ENCODE measurements at regions not wholly inside any gene's neighbourhood (a gene's known extent, or its start where the extent isn't known, plus 50 kb on each side); places are given as distances from the start of the nearest gene placed in this dataset.

- H3K9me3 ChIP-seq (ENCODE audit: insufficient read depth, low read depth, low read length) = peaks cover 10% of the 10 kb centered on the region; the same call in 1 of the 2 replicates
Measured at GRCh38 chr3:106540743-106541142, 671.9 kb upstream of the CBLB start.

DNA sequence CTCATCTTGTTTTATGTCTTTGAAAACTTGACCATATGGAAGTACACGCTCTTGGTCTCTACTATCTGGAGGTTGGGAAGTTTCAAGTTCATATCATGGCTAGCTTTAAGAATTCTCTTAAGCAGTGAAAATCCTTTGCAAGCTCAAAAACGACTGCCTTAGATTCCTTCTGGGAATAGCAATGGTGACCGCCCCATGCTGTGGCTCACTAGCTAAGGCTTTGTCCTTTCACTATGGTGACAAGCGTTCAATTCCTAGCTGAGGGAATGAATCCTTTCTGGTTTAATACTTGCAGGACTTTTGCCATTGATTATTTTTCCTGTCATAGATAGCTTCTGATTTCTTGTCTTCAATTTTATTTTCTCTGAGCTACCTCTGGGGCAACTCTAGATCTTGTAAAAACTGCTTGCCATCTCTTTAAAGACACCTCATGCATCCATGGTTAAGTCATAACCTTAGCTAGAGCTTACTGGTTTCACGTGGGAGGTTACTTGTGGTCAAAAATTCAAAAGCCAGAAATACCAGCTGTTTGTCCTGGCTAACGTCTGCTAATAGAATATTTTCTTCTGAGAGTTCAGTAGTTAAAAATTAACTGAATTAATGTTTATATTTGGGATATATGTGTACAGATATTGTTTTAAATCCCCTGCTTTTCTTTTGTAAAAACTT lies 673.4 kb upstream of the CBLB start:
- no peaks in the 10 kb centered on the region for H3K27me3 ChIP-seq (ENCODE audit: insufficient read depth, low read length, poor library complexity, severe bottlenecking)
- no peaks in the 10 kb centered on the region for H3F3A ChIP-seq (ENCODE audit: low read depth)
- TF ChIP-seq, protein P1, sequence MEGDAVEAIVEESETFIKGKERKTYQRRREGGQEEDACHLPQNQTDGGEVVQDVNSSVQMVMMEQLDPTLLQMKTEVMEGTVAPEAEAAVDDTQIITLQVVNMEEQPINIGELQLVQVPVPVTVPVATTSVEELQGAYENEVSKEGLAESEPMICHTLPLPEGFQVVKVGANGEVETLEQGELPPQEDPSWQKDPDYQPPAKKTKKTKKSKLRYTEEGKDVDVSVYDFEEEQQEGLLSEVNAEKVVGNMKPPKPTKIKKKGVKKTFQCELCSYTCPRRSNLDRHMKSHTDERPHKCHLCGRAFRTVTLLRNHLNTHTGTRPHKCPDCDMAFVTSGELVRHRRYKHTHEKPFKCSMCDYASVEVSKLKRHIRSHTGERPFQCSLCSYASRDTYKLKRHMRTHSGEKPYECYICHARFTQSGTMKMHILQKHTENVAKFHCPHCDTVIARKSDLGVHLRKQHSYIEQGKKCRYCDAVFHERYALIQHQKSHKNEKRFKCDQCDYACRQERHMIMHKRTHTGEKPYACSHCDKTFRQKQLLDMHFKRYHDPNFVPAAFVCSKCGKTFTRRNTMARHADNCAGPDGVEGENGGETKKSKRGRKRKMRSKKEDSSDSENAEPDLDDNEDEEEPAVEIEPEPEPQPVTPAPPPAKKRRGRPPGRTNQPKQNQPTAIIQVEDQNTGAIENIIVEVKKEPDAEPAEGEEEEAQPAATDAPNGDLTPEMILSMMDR (conservative IDR thresholded peaks at IDR 0.05; ENCODE audit: low read length) = no peak
- no peak for TF ChIP-seq EZH2phosphoT487 (IDR thresholded peaks at IDR 0.05; ENCODE audit: borderline replicate concordance)
- no peak overlapping the region for H3K9ac ChIP-seq (ENCODE audit: low read depth, low read length, poor library complexity, severe bottlenecking)
- no peaks in the 10 kb centered on the region for H3K9me2 ChIP-seq (replicated peaks; ENCODE audit: low read depth, low read length)
- H3K9me3 ChIP-seq (ENCODE audit: insufficient read depth, low read depth, low read length) = peaks cover 4% of the 10 kb centered on the region; the same call in 1 of the 2 replicates
- H3K4me1 ChIP-seq (ENCODE audit: insufficient read depth, low read length, poor library complexity, severe bottlenecking) = no peaks in the 10 kb centered on the region
- no peaks in the 10 kb centered on the region for H4K20me1 ChIP-seq (ENCODE audit: insufficient read depth, low read length, poor library complexity, severe bottlenecking)
- H3K79me2 ChIP-seq (ENCODE audit: insufficient read depth, low read length) = no peaks in the 10 kb centered on the region
- no peaks in the 10 kb centered on the region for H3K36me3 ChIP-seq (ENCODE audit: insufficient read depth, low read length)
- no peak overlapping the region for H3K4me2 ChIP-seq (ENCODE audit: low read depth, low read length, poor library complexity, severe bottlenecking)
- H3K4me3 ChIP-seq (ENCODE audit: low read length, poor library complexity, severe bottlenecking) = no peak overlapping the region
- no peak overlapping the region for H2AFZ ChIP-seq (ENCODE audit: low read length)

More at GRCh38 chr3:106540743-106541142, 671.9 kb upstream of the CBLB start:
- Histone ChIP-seq H3K9ac (ENCODE audit: low read depth, low read length, poor library complexity, severe bottlenecking) (no peak overlapping the region), H3K4me1 (ENCODE audit: insufficient read depth, low read length, poor library complexity, severe bottlenecking) (no peaks in the 10 kb centered on the region), H3K4me2 (ENCODE audit: low read depth, low read length, poor library complexity, severe bottlenecking) (no peak overlapping the region), H2AFZ (ENCODE audit: low read length) (no peak overlapping the region), H4K20me1 (ENCODE audit: insufficient read depth, low read length, poor library complexity, severe bottlenecking) (no peaks in the 10 kb centered on the region), H3K79me2 (ENCODE audit: insufficient read depth, low read length) (no peaks in the 10 kb centered on the region), H3K27me3 (ENCODE audit: insufficient read depth, low read length, poor library complexity, severe bottlenecking) (no peaks in the 10 kb centered on the region), H3F3A (ENCODE audit: low read depth) (no peaks in the 10 kb centered on the region), H3K4me3 (ENCODE audit: low read length, poor library complexity, severe bottlenecking) (no peak overlapping the region), H3K9me2 (replicated peaks; ENCODE audit: low read depth, low read length) (no peaks in the 10 kb centered on the region), H3K36me3 (ENCODE audit: insufficient read depth, low read length) (no peaks in the 10 kb centered on the region)
- TF ChIP-seq, protein P1 (conservative IDR thresholded peaks at IDR 0.05; ENCODE audit: low read length) = 0 out of 2 replicates have a peak, but pooled peaks have one; percentile 15
- TF ChIP-seq EZH2phosphoT487 (IDR thresholded peaks at IDR 0.05; ENCODE audit: borderline replicate concordance) = no peak

DNA sequence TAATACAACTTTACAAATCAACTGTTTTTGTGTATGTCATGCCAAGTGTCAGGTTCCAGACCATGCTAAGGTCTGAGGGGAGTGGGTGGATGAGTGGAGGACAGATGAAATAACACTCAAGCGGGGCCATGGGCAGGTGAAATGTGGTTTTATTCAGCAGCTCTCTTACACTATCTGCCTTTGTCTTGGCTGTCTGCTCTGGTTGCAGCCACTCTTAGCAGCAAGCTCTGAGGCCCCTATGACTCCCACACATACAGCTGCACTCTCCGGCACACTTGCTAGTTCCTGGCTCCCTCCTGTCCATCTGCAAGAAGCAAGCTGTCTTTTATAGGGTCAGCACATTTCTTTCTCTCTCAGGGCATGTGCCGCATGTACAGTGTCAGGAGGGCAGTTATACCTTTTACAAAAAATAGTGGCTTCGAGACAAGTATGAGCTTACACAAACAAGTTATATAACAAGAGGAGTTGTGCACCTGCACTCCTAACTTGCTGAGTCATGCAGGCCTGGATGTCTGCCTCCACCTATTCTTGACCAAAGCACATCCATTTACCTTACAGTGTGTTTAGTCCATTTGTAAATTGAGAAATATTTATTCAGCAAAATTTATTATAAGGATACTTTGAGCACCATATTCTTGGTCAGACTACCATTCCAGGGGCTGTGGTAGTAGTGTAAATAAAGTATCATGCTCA lies 683.7 kb upstream of the CBLB start:
- no peaks in the 10 kb centered on the region for H3K36me3 ChIP-seq (ENCODE audit: insufficient read depth, low read length)

More for the DNA sequence above, 683.7 kb upstream of the CBLB start:
- no peaks in the 10 kb centered on the region for H3K4me1 ChIP-seq (ENCODE audit: insufficient read depth, low read length, poor library complexity, severe bottlenecking)
- H3K9me3 ChIP-seq (ENCODE audit: insufficient read depth, low read depth, low read length) = peaks cover 7% of the 10 kb centered on the region; the same call in 1 of the 2 replicates
- no peak overlapping the region for H3K4me3 ChIP-seq (ENCODE audit: low read length, poor library complexity, severe bottlenecking)
- no peaks in the 10 kb centered on the region for H4K20me1 ChIP-seq (ENCODE audit: insufficient read depth, low read length, poor library complexity, severe bottlenecking)
- H3K27me3 ChIP-seq (ENCODE audit: insufficient read depth, low read length, poor library complexity, severe bottlenecking) = no peaks in the 10 kb centered on the region
- H2AFZ ChIP-seq (ENCODE audit: low read length) = no peak overlapping the region
- TF ChIP-seq, protein P1 (conservative IDR thresholded peaks at IDR 0.05; ENCODE audit: low read length) = no peak
- no peak for TF ChIP-seq EZH2phosphoT487 (IDR thresholded peaks at IDR 0.05; ENCODE audit: borderline replicate concordance)
- H3K9ac ChIP-seq (ENCODE audit: low read depth, low read length, poor library complexity, severe bottlenecking) = no peak overlapping the region
- no peaks in the 10 kb centered on the region for H3F3A ChIP-seq (ENCODE audit: low read depth)
- H3K9me2 ChIP-seq (replicated peaks; ENCODE audit: low read depth, low read length) = no peaks in the 10 kb centered on the region
- no peaks in the 10 kb centered on the region for H3K79me2 ChIP-seq (ENCODE audit: insufficient read depth, low read length)
- H3K4me2 ChIP-seq (ENCODE audit: low read depth, low read length, poor library complexity, severe bottlenecking) = no peak overlapping the region
